Osteocyte (in vitro differentiated cells): ENCODE measurements at regions not wholly inside any gene's neighbourhood (a gene's known extent, or its start where the extent isn't known, plus 50 kb on each side); places are given as distances from the start of the nearest gene placed in this dataset.

Experiments used
- DNase-seq: peaks from one replicate; pipeline ENCODE4 v3.0.0; 2021; ENCODE audit warnings: mixed read lengths; ENCODE audit not compliant: unreplicated experiment; ENCODE audit errors: extremely low spot score
- H3K27ac Mint-ChIP-seq: one replicate; pipeline ENCODE4 v1.8.0; 2021; ENCODE audit warnings: mild to moderate bottlenecking, mixed read lengths; ENCODE audit not compliant: unreplicated experiment
- H3K27me3 Mint-ChIP-seq: one replicate; pipeline ENCODE4 v1.8.0; 2021; ENCODE audit warnings: mixed read lengths; ENCODE audit not compliant: unreplicated experiment
- H3K36me3 Mint-ChIP-seq: one replicate; pipeline ENCODE4 v1.8.0; 2021; ENCODE audit warnings: mixed read lengths; ENCODE audit not compliant: unreplicated experiment
- H3K4me1 Mint-ChIP-seq: one replicate; pipeline ENCODE4 v1.8.0; 2021; ENCODE audit warnings: mixed read lengths; ENCODE audit not compliant: unreplicated experiment
- H3K4me3 Mint-ChIP-seq: one replicate; pipeline ENCODE4 v1.8.0; 2021; ENCODE audit warnings: mild to moderate bottlenecking, moderate library complexity, mixed read lengths; ENCODE audit not compliant: unreplicated experiment
- H3K9me3 Mint-ChIP-seq: one replicate; pipeline ENCODE4 v1.8.0; 2021; ENCODE audit warnings: mixed read lengths; ENCODE audit not compliant: unreplicated experiment
- CTCF ChIP-seq: fragments of 200-600 bp; sonication (generic); IDR thresholded peaks from 2 replicates; pipeline ENCODE4 v1.5.0; 2021; ENCODE audit warnings: antibody characterized with exemption, mild to moderate bottlenecking, moderate library complexity

- H3K4me3 Mint-ChIP-seq = no peak overlapping the region
- no peak overlapping the region for H3K27ac Mint-ChIP-seq
- TF ChIP-seq CTCF = no peak
- H3K4me1 Mint-ChIP-seq = no peaks in the 10 kb centered on the region
- DNase-seq = no peak
- no peaks in the 10 kb centered on the region for H3K27me3 Mint-ChIP-seq
- no peaks in the 10 kb centered on the region for H3K36me3 Mint-ChIP-seq
- H3K9me3 Mint-ChIP-seq = peaks cover 35% of the 10 kb centered on the region
Observed at GRCh38 chr16:5977329-5977728, 879.7 kb upstream of the EEF2KMT start.

GRCh38 chr16:5972747-5973146, 875.2 kb upstream of the EEF2KMT start:
- Mint-ChIP-seq H3K27me3 (no peaks in the 10 kb centered on the region), H3K27ac (no peak overlapping the region), H3K36me3 (no peaks in the 10 kb centered on the region), H3K4me3 (no peak overlapping the region), H3K4me1 (no peaks in the 10 kb centered on the region), H3K9me3 (peaks cover 34% of the 10 kb centered on the region)
- no peak for TF ChIP-seq CTCF
- DNase-seq = no peak

GRCh38 chr16:5971924-5972323, 874.3 kb upstream of the EEF2KMT start:
- H3K4me1 Mint-ChIP-seq = no peaks in the 10 kb centered on the region
- DNase-seq = no peak
- no peak for TF ChIP-seq CTCF
- H3K9me3 Mint-ChIP-seq = peaks cover 40% of the 10 kb centered on the region
- no peak overlapping the region for H3K27ac Mint-ChIP-seq
- no peaks in the 10 kb centered on the region for H3K27me3 Mint-ChIP-seq
- H3K36me3 Mint-ChIP-seq = no peaks in the 10 kb centered on the region
- H3K4me3 Mint-ChIP-seq = no peak overlapping the region

- Mint-ChIP-seq H3K27me3 (no peaks in the 10 kb centered on the region), H3K27ac (no peak overlapping the region), H3K4me1 (no peaks in the 10 kb centered on the region), H3K9me3 (peaks cover 40% of the 10 kb centered on the region), H3K36me3 (no peaks in the 10 kb centered on the region), H3K4me3 (no peak overlapping the region)
- no peak for TF ChIP-seq CTCF
- no peak for DNase-seq
Observed at GRCh38 chr16:5971106-5971505, 873.5 kb upstream of the EEF2KMT start.

- Mint-ChIP-seq H3K27ac (no peak overlapping the region), H3K27me3 (no peaks in the 10 kb centered on the region), H3K36me3 (no peaks in the 10 kb centered on the region), H3K4me3 (no peak overlapping the region), H3K4me1 (no peaks in the 10 kb centered on the region), H3K9me3 (peaks cover 34% of the 10 kb centered on the region)
- TF ChIP-seq CTCF = no peak
- DNase-seq = no peak
Observed at GRCh38 chr16:5966004-5966403, 868.4 kb upstream of the EEF2KMT start.
